ENCODE measurements at regions not wholly inside any gene's neighbourhood (a gene's known extent, or its start where the extent isn't known, plus 50 kb on each side); places are given as distances from the start of the nearest gene placed in this dataset.

- Histone ChIP-seq H3K4me1 (no peaks in the 10 kb centered on the region), H3K9me3 (peaks cover 5 to 7% of the 10 kb centered on the region in 2 donors), H3K27me3 (no peaks in the 10 kb centered on the region), H3K27ac (no peak overlapping the region), H3K4me3 (no peak overlapping the region), H3K36me3 (no peaks in the 10 kb centered on the region)
- no peak for DNase-seq (ENCODE audit: low spot score in 2 of 2)
- intact Hi-C loops (cut with DNase I; ENCODE audit: low total_unique reads) = no loop called here
- TF ChIP-seq POLR2AphosphoS5 (IDR thresholded peaks at IDR 0.05) (no peak), CTCF (IDR thresholded peaks at IDR 0.05) (no peak), POLR2A (IDR thresholded peaks at IDR 0.05) (no peak)
These were observed 120.2 kb downstream of the EMP1 start for GRCh38 chr12:13316587-13317246.

GRCh38 chr12:13313886-13314285, 117.4 kb downstream of the EMP1 start:
- Histone ChIP-seq H3K36me3 (no peaks in the 10 kb centered on the region), H3K4me1 (no peaks in the 10 kb centered on the region), H3K27me3 (no peaks in the 10 kb centered on the region), H3K9me3 (peaks cover 5 to 7% of the 10 kb centered on the region in 2 donors), H3K4me3 (no peak overlapping the region), H3K27ac (no peak overlapping the region)
- no peak for DNase-seq (ENCODE audit: low spot score in 2 of 2)
- TF ChIP-seq POLR2AphosphoS5 (IDR thresholded peaks at IDR 0.05) = no peak
- TF ChIP-seq CTCF (IDR thresholded peaks at IDR 0.05) = no peak
- no peak for TF ChIP-seq POLR2A (IDR thresholded peaks at IDR 0.05)
- intact Hi-C loops (cut with DNase I; ENCODE audit: low total_unique reads) = no loop called here

- H3K27ac ChIP-seq = no peak overlapping the region
- no peak for DNase-seq (ENCODE audit: low spot score in 2 of 2)
- H3K9me3 ChIP-seq = peaks cover under 1% of the 10 kb centered on the region in 2 donors
- H3K4me3 ChIP-seq = no peak overlapping the region
- H3K27me3 ChIP-seq = no peaks in the 10 kb centered on the region
- H3K4me1 ChIP-seq = no peaks in the 10 kb centered on the region
- TF ChIP-seq POLR2A (IDR thresholded peaks at IDR 0.05) (no peak), POLR2AphosphoS5 (IDR thresholded peaks at IDR 0.05) (no peak), CTCF (IDR thresholded peaks at IDR 0.05) (no peak)
- no peaks in the 10 kb centered on the region for H3K36me3 ChIP-seq
- intact Hi-C loops (cut with DNase I; ENCODE audit: low total_unique reads) = loop anchor here (2.0 kb wide), 1 partner anchor 63 kb away; no protein-coding TSS in a partner anchor
These were observed 115.0 kb downstream of the EMP1 start for GRCh38 chr12:13311551-13311950.

- no peak for DNase-seq (ENCODE audit: low spot score in 2 of 2)
- Histone ChIP-seq H3K36me3 (no peaks in the 10 kb centered on the region), H3K9me3 (no peaks in the 10 kb centered on the region), H3K27me3 (no peaks in the 10 kb centered on the region), H3K4me3 (no peak overlapping the region), H3K4me1 (no peaks in the 10 kb centered on the region), H3K27ac (no peak overlapping the region)
- TF ChIP-seq POLR2AphosphoS5 (IDR thresholded peaks at IDR 0.05) (no peak), CTCF (IDR thresholded peaks at IDR 0.05) (no peak), POLR2A (IDR thresholded peaks at IDR 0.05) (no peak)
- intact Hi-C loops (cut with DNase I; ENCODE audit: low total_unique reads) = no loop called here
These were observed 110.8 kb downstream of the EMP1 start for GRCh38 chr12:13307143-13307816.

- no peaks in the 10 kb centered on the region for H3K36me3 ChIP-seq
- H3K27ac ChIP-seq = no peak overlapping the region
- no peaks in the 10 kb centered on the region for H3K27me3 ChIP-seq
- H3K4me3 ChIP-seq = no peak overlapping the region
- no peak for DNase-seq (ENCODE audit: low spot score in 2 of 2)
- no peak for TF ChIP-seq POLR2AphosphoS5 (IDR thresholded peaks at IDR 0.05)
- TF ChIP-seq POLR2A (IDR thresholded peaks at IDR 0.05) = no peak
- no peak for TF ChIP-seq CTCF (IDR thresholded peaks at IDR 0.05)
- no peaks in the 10 kb centered on the region for H3K9me3 ChIP-seq
- intact Hi-C loops (cut with DNase I; ENCODE audit: low total_unique reads) = no loop called here
- no peaks in the 10 kb centered on the region for H3K4me1 ChIP-seq
These were observed 108.4 kb downstream of the EMP1 start for GRCh38 chr12:13304924-13305323.

All from breast epithelium (tissue), 4 donors.